NAMALWA (cell line): ENCODE measurements at regions not wholly inside any gene's neighbourhood (a gene's known extent, or its start where the extent isn't known, plus 50 kb on each side); places are given as distances from the start of the nearest gene placed in this dataset.

Experiments
- DNase-seq: peaks from one replicate; pipeline ENCODE4 v3.0.0-alpha.2; 2015; ENCODE audit warnings: low spot score

DNA sequence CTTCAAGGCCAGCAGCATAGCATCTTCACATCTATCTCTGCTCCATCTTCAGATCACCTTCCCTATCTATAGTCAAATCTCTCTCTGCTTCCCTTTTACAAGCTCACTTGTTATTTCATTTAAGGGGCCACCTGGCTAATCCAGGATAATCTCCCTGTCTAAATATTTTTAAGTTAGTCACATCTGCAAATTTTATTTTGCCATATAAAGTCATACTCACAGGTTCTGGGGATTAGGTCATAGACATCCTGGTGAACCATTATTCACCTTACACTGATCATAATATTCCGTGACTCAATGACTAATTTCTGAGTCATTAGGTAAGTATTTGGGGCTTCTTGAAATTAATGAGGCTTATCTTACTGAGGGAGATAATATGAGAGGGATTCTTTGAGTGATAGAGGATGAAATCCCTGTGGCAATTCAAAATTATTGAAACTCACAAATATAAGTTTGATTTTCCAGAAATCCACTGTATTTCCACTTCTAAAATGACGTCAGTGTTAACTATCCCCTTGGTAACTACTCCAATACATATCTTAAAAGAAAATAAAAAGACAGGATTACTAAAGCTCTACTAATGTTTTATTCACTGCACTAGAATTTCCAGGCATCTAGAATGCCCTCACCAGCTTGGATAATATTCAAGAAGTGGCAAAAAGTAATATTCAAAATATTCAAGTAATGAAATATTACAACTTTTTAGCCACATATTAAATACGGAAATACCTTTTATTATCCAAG, 93.7 kb upstream of the RBMS3 start:
- no peak for DNase-seq

DNA sequence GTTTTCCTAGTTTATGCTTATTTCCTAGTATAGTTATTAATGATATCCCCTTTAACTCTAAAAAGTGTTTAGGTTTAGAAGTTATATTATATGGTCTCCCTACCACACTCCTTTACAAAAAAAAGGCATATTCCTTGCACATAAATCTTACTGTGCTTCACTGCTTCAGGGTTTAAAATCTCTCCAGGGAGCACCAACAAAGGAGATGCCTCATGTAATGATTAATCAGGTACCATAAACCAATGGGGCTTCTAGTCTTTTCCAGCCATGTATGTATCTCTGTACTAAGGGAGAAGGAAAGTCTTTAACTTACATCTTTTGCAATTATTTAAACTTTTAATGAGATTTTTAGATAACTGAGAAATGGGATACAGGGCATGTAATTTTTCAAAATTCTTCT, 91.5 kb upstream of the RBMS3 start:
- no peak for DNase-seq

DNA sequence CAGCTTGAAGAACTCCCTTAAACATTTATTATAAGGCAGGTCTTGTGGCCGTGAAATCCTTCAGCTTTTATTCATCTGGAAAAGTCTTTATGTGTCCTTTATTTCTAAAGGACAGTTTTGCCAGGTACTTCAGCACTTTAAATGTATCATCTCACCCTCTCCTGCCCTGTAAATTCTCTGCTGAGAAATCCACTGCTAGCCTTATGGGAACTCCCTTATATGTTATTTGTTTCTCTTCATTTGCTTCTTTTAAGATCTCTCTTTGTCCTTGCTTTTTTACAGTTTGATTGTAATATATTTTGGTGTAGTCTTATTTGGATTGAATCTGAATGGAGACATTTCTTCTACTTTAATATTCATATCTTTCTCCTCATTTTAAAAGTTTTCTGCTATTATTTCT, 86.7 kb upstream of the RBMS3 start:
- no peak for DNase-seq

DNA sequence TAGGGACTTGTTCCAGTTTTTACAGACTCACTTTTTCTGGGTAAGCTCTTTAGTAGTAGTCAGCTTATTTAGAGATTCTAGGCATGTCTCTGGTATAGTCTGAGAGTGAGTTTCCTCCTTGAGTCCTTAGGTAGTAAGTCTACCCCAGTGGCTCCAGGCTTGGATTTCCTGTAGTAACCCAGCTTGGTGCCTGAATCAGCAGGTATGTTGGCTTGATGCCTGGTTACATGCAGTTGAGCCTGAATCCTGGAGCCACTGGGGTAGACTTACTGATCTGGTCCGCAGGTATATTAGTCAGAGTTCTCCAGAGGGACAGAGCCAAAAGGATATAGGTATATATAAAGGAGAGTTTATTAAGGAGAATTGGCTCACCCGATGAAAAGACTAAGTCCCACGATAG, 85.8 kb upstream of the RBMS3 start:
- DNase-seq: no peak

DNA sequence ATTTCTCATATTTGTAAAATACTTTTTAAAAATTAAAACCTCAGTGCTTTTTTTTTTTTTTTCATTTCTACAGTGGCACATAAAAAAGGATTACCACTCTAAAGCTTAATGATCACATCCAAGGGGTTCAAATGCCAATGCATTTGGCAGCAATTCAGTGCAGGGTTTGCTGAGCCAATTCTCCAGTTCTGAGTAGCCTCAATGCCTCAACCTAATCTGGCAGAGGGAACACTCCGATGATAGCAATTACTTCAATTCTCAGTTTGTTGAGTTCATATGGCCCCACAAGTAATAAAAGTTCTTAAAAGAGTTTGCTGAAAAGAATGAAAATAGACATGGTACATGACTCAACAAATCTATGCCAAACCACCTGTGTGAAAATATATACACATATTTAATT, 79.3 kb upstream of the RBMS3 start:
- no peak for DNase-seq

DNA sequence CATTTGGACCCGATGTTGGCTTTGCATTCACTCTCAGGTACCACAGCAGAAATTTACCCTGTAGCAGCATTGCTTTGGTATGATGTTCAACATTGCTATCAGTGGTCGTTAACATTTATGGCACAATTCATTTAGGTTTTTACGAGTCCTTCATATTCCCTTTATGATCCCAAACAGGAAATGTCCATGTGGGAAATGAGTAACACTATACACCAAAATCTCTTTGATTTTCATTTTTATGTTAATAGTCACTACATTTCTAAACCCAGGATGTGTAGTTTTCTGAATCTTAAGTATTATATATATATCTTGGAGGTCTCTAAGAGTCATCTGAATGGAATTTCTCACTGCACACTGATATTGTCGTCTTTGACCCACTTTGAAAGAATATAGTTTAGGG, 78.5 kb upstream of the RBMS3 start:
- no peak for DNase-seq

DNA sequence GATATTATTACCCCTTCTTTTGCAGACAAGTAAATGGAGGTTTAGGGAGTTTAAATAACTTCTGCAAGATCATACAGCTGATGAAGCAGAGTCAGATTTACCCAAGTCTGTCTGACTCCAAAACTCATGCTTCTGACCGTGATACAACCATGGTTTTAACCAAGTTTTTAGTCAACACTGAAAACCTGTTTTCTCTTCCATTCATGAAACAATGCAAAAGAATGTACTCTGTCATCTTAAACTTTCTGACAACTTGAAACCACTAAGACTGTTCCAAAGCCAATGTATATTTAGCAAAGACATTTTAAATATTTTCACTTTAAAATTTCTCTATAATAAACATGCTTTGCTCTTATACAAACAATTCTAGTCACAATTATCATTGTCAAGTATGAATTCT, 77.0 kb upstream of the RBMS3 start:
- DNase-seq: no peak

DNA sequence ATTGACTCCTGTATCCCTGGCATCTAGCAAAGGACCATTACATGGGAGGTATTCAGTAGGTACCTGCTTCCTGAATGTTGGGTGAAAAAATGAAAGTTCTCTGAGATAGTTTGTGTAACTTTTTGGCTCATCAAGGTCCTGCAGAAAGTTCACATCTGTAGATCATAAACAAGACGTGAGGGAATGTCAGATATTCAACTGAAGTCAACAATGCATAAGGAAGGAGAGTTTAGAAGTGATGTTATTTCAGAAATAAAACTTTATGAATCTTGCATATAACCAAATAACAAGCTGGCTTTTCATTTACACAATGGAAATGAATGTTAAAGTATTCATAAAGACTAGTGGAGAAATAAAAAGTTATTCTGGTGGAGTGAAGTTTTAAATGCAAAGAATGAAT, 73.4 kb upstream of the RBMS3 start:
- DNase-seq: no peak

DNA sequence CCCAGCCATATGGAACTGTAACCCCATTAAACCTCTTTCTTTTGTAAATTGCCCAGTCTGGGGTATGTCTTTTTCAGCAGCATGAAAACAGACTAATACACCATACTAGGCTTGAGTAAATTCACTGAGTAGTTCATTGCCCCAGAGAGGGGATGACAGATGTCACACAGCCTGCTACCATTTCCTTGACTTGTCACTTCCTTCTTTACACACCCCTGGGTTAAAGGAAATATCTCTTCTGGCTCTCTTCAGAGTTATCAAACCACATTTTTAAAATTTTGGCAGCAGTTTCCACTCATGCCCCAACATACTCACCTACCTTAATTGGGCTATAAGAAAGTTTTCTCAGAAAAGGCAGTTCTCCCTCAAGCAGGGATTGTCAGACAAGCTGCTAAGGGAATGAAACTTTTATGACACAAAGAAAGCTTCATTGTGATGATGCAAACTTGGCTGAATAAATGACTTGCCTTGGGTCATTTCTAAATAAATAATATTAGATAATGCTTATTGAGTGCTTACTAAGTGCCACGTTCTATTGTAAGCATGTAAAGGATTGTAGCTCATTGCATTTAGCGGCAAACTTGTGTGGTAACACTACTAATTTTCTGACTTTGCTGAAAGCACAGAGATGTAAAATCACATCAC, 68.0 kb upstream of the RBMS3 start:
- no peak for DNase-seq

DNA sequence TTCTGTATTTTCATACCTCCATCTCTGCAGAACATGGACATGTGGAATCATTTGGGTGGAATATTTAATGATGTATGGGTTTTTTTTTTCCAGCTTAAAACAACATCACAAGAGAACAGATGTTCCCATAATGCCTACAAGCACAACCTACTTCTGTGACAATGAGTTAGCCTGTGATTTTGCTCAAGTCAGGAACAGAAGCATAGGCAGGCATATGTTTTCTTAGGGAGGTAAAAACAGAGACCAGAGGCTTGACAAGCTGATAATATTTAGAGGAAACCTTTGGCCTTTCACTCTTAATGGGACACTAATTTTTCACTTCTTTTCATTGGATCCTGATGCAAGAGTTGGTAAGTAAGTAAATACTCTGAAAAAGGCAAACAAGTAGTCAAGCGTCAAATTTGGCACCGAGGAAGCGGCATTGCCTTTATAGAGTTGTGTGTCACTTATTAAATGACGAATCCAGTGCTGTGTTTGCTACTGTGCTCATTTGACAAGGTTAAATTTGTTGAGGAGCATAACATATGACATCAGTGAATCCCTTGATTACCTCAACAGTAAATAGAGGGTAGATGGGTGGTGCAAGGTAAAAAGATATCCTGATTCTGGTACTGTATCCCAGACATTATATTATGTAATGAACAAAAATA, 66.7 kb upstream of the RBMS3 start:
- no peak for DNase-seq

DNA sequence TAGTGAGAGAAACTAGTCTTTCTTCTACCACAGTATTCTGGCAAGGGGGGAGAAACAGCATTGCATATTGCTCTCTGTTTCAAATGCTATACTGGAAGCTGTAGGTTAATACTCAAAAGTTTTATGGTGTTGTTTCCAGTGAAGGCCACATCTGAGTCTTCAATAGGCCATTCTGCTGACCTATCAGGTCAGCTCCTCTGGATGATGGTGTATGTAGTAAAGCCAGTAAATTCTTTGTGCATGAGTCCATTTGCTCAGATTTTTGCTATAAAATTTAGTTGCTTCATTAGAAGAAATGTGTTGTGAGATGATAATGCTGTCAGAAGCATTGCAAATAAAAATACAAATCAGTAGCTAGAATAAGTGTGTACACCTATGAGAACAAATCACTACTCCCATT, 64.9 kb upstream of the RBMS3 start:
- DNase-seq: no peak

DNA sequence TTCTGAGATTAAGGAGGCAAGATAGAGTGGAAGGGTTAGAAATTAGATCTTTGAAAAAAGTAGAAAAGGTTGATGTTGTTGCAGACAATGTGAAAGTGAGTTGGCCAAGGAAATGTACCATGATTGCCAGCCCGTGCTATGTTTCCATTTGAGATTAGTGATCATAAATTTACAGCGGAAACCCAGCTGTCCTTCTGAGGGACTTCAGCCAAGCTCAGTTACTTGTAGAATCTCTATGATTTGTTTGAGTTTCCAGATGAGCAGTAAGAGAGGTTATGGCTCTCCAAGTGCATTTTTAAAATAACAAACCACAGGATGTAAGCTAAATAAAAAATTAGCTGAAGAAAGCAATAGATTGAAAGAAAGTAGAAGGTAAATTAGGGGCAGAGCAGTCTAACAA, 54.2 kb upstream of the RBMS3 start:
- DNase-seq: no peak

DNA sequence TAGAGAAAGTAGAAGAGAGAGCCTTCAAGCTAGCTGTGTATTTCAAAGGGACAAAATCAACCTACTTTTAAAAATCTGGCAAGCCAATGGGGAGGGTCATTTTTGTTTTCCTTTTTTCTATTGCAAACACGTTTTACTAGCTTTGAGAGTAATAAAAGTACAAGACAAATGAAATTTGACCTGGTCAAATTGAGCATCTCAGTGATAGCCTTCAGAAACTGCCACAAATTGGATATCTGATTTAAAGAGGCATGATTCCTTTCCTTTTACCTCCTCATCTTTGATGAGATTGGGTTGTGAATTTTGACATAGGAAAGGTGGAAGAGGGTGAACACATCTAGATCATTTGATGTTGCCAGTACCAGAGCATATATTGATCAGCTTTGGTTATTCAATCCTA, 53.6 kb upstream of the RBMS3 start:
- no peak for DNase-seq
